Erythroblast (primary cell): ENCODE measurements at regions not wholly inside any gene's neighbourhood (a gene's known extent, or its start where the extent isn't known, plus 50 kb on each side); places are given as distances from the start of the nearest gene placed in this dataset.

Source experiments
- GATA1 ChIP-seq: IDR thresholded peaks from 2 replicates; pipeline ENCODE4 v1.6.1; 2011; ENCODE audit warnings: low read depth, mild to moderate bottlenecking, control low read depth, low read length, moderate library complexity
- POLR2A ChIP-seq: IDR thresholded peaks from 2 replicates; pipeline ENCODE4 v1.6.1; 2011; ENCODE audit warnings: mild to moderate bottlenecking, low read length

- no peak for TF ChIP-seq POLR2A
- TF ChIP-seq GATA1, result no peak
Observed at GRCh38 chrX:39115166-39115565, 313.9 kb downstream of the MID1IP1 start.
